HepG2 (cell line): ENCODE measurements at regions not wholly inside any gene's neighbourhood (a gene's known extent, or its start where the extent isn't known, plus 50 kb on each side); places are given as distances from the start of the nearest gene placed in this dataset.

ENCODE experiments used
- ATAC-seq: fragments of 200-7000 bp; cut with Tn5 transposase; 3 replicates; pipeline ENCODE4 v1.9.1; 2020; ENCODE audit warnings: mild to moderate bottlenecking, moderate library complexity
- BruUV-seq: library from RNA; stranded (reverse); fragments of 400-500 nt; replicated peaks from 2 replicates; lab custom pipeline; 2021; lab: Mats Ljungman, UMichigan
- CTCF ChIA-PET: fragments of 300-600 bp; formaldehyde crosslinking; extraction: SDS; loops from one replicate; lab custom pipeline; 2021; ENCODE audit warnings: low total read pairs, inconsistent platforms, low intra/inter-chr PET ratio; lab: Yijun Ruan, JAX
- POLR2A ChIA-PET: fragments of 350-600 bp; sonication (Branson Sonifier 250); formaldehyde crosslinking; loops from one replicate; lab custom pipeline; 2020; ENCODE audit warnings: antibody characterized with exemption, inconsistent platforms; lab: Yijun Ruan, JAX
- DNase-seq: peaks from one replicate; pipeline ENCODE4 v3.0.0-alpha.2; 2015; ENCODE audit warnings: low spot score
- FAIRE-seq: peaks from 3 replicates; lab custom pipeline; 2011; peaks lifted over from hg19 to GRCh38; lab: Jason Lieb, UNC
- H2AFZ ChIP-seq: one replicate; pipeline ENCODE4 v1.6.1; 2011; ENCODE audit warnings: low read length, inconsistent platforms
- H3K27ac ChIP-seq: fragments of 300-600 bp; 3 replicates; pipeline ENCODE4 v1.8.0; 2011; ENCODE audit warnings: mixed run types, mild to moderate bottlenecking, mixed read lengths, low read length, inconsistent platforms; ENCODE audit not compliant: insufficient read depth; ENCODE audit errors: extremely low read length
- H3K27me3 ChIP-seq, 2 experiments: fragments of 200-600 bp in 1 of 2; 2 replicates in 1 of 2; 3 replicates in 1 of 2; pipeline versions ENCODE4 v1.6.0 to v1.8.0; 2011; ENCODE audit warnings: low read length in 2 of 2, mild to moderate bottlenecking in 2 of 2, moderate library complexity in 2 of 2, inconsistent platforms in 1 of 2; ENCODE audit not compliant: insufficient read depth in 2 of 2, control insufficient read depth in 1 of 2
- H3K36me3 ChIP-seq, 2 experiments: fragments of 200-600 bp in 1 of 2; replicated peaks in 1 of 2; 2 replicates in 1 of 2; 3 replicates in 1 of 2; pipeline versions ENCODE4 v1.5.1 to v1.8.0; 2011; ENCODE audit warnings: low read length in 2 of 2, inconsistent platforms in 1 of 2; ENCODE audit not compliant: insufficient read depth in 2 of 2, control insufficient read depth in 1 of 2
- H3K4me1 ChIP-seq: 2 replicates; pipeline ENCODE4 v1.5.1; 2012; ENCODE audit warnings: low read length, inconsistent platforms; ENCODE audit not compliant: insufficient read depth
- H3K4me2 ChIP-seq: 2 replicates; pipeline ENCODE4 v1.6.0; 2011; ENCODE audit warnings: low read depth, low read length, inconsistent platforms
- H3K4me3 ChIP-seq, 3 experiments: fragments of 200-600 bp in 1 of 3; sonication (generic), shearing (Covaris generic) in 1 of 3; replicated peaks in 1 of 3; 2 replicates each; pipeline ENCODE4 v1.5.1; 2011 to 2016; ENCODE audit warnings: low read length in 3 of 3, inconsistent platforms in 2 of 3, low read depth in 2 of 3, mild to moderate bottlenecking in 2 of 3, control low read depth in 1 of 3, mixed read lengths in 1 of 3; ENCODE audit not compliant: insufficient read depth in 1 of 3
- H3K79me2 ChIP-seq: one replicate; pipeline ENCODE4 v1.6.1; 2011; ENCODE audit warnings: low read length, inconsistent platforms; ENCODE audit not compliant: insufficient read depth
- H3K9ac ChIP-seq: 2 replicates; pipeline ENCODE4 v1.6.0; 2011; ENCODE audit warnings: mild to moderate bottlenecking, low read depth, low read length, inconsistent platforms; ENCODE audit not compliant: insufficient read depth
- H3K9me3 ChIP-seq: 2 replicates; pipeline ENCODE4 v1.5.1; 2012; ENCODE audit warnings: mild to moderate bottlenecking, low read length
- H4K20me1 ChIP-seq: 2 replicates; pipeline ENCODE4 v1.6.0; 2011; ENCODE audit warnings: inconsistent platforms, mild to moderate bottlenecking, low read length, moderate library complexity; ENCODE audit not compliant: insufficient read depth
- GABPB1 ChIP-seq: IDR thresholded peaks from 2 replicates; pipeline ENCODE4 v1.6.1; 2016; ENCODE audit warnings: mild to moderate bottlenecking, missing genetic modification reagents, moderate library complexity, missing compliant biosample characterization
- HOXA3 ChIP-seq: sonication (generic); formaldehyde crosslinking; IDR thresholded peaks from 2 replicates; pipeline ENCODE4 v1.5.0; 2020; ENCODE audit warnings: missing genetic modification reagents
- HOXA9 ChIP-seq: sonication (generic); formaldehyde crosslinking; IDR thresholded peaks from 2 replicates; pipeline ENCODE4 v1.8.1; 2022; ENCODE audit warnings: missing genetic modification reagents, mild to moderate bottlenecking, moderate library complexity, borderline replicate concordance
- KLF11 ChIP-seq: IDR thresholded peaks from 2 replicates; pipeline ENCODE4 v1.6.1; 2016; ENCODE audit warnings: missing compliant biosample characterization
- NR2F2 ChIP-seq: IDR thresholded peaks from 2 replicates; pipeline ENCODE4 v1.6.1; 2012; ENCODE audit warnings: low read depth, inconsistent platforms, borderline replicate concordance
- RNF2 ChIP-seq: fragments of 450-650 bp; conservative IDR thresholded peaks from 2 replicates; pipeline ENCODE4 v1.6.1; 2016; ENCODE audit warnings: low read depth
- XRCC5 ChIP-seq: fragments of 200-400 bp; formaldehyde crosslinking; optimal IDR thresholded peaks from 2 replicates; pipeline ENCODE3; 2017; ENCODE audit warnings: mild to moderate bottlenecking, low read length
- ZKSCAN5 ChIP-seq: sonication (generic); formaldehyde crosslinking; IDR thresholded peaks from 2 replicates; pipeline ENCODE4 v1.5.1; 2020; ENCODE audit warnings: mild to moderate bottlenecking, missing genetic modification reagents
- WGBS: methylation state at CpG from one replicate; pipeline ENCODE4 v1.1.6; 2017; ENCODE audit warnings: low lambda C conversion rate; 5-methylcytosine and 5-hydroxymethylcytosine counted together
- in situ Hi-C: cut with HindIII; loops from 2 replicates; pipeline ENCODE4 v1.10.0; 2017; ENCODE audit warnings: low pct_unique_long_range_greater_than_20kb; ENCODE audit not compliant: extremely low pct_ligation_motif_present
- intact Hi-C: fragments of 100-400 bp; cut with micrococcal nuclease; formaldehyde crosslinking; loops from one replicate; pipeline ENCODE4 v1.10.0; 2022; ENCODE audit not compliant: unreplicated experiment
- TF ChIP-seq, protein P1 (sequence below): sonication (generic); formaldehyde crosslinking; IDR thresholded peaks from 2 replicates; pipeline ENCODE4 v1.8.0; 2022; ENCODE audit warnings: mild to moderate bottlenecking, missing genetic modification reagents; ENCODE audit not compliant: insufficient replicate concordance

DNA sequence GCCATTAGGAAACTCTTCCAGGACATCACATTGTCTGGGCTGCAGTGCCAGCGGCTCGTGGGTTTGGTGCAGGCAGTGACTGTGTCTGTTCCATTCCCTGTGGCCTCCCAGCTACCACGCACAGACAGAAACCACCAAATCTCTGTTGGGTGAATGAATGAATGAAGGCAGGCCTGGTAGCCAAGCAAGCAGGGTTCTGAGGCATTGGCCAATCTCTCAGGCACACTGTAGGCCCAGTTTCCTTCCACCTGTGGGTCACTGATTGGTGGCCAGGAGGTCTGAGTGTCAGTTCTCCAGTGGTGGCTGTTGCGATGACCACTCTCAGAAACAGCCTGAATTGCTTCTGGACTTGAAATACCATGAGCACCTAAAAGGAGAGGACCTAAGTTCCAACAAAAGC is 59.4 kb upstream of the CTBP2 start (continued):
- no peak for TF ChIP-seq ZKSCAN5
- no peak for TF ChIP-seq KLF11 (CRISPR knock-in tag)
- TF ChIP-seq HOXA9 (CRISPR knock-in tag): no peak
- TF ChIP-seq GABPB1 (CRISPR knock-in tag): no peak
- TF ChIP-seq RNF2: no peak
- TF ChIP-seq NR2F2: no peak
- TF ChIP-seq HOXA3 (CRISPR knock-in tag): no peak
- no peak for TF ChIP-seq XRCC5

DNA sequence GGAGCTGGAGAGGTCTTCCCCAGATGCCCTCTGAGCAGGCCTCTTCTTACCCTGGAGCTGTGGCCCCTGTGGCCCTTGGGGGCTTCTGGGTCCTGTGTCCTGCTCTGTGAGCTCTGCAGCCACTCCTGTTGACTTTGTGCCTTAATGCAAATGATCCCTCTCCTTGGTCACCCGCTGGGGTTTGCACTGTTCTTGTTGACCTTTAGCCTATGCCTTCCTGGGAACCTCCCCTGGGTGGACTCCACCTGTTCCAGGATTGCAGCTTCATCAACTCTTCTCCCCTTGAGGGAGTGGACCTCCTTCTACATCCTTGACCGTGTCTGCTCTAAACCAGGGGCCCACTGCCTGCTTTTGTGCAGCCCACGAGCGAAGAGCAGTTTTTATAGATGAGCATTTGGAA is 58.6 kb upstream of the CTBP2 start:
- H3K36me3 ChIP-seq: no peaks in the 10 kb centered on the region
- FAIRE-seq: no peak
- in situ Hi-C loops: no loop called here
- no peak for ATAC-seq
- no peak overlapping the region for H3K4me3 ChIP-seq
- H3K4me2 ChIP-seq: no peak overlapping the region
- H3K27ac ChIP-seq: no peak overlapping the region
- no peaks in the 10 kb centered on the region for H3K79me2 ChIP-seq
- DNase-seq: no peak
- no peaks in the 10 kb centered on the region for H3K9me3 ChIP-seq
- no TSS peak for BruUV-seq
- 19% methylated on average over 4 of the region's 4 CpGs for WGBS
- POLR2A ChIA-PET: no interaction called here
- peaks cover 0 to 21% of the 10 kb centered on the region in 2 experiments; a peak in 3 of 5 replicates for H3K27me3 ChIP-seq
- TF ChIP-seq, protein P1, sequence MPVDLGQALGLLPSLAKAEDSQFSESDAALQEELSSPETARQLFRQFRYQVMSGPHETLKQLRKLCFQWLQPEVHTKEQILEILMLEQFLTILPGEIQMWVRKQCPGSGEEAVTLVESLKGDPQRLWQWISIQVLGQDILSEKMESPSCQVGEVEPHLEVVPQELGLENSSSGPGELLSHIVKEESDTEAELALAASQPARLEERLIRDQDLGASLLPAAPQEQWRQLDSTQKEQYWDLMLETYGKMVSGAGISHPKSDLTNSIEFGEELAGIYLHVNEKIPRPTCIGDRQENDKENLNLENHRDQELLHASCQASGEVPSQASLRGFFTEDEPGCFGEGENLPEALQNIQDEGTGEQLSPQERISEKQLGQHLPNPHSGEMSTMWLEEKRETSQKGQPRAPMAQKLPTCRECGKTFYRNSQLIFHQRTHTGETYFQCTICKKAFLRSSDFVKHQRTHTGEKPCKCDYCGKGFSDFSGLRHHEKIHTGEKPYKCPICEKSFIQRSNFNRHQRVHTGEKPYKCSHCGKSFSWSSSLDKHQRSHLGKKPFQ: no peak
- no peak overlapping the region for H3K9ac ChIP-seq
- no peaks in the 10 kb centered on the region for H4K20me1 ChIP-seq
- no peak overlapping the region for H2AFZ ChIP-seq
- CTCF ChIA-PET: no interaction called here
- H3K4me1 ChIP-seq: no peaks in the 10 kb centered on the region
- intact Hi-C loops: no loop called here
